HTR-8/SVneo (cell line): ENCODE measurements at regions not wholly inside any gene's neighbourhood (a gene's known extent, or its start where the extent isn't known, plus 50 kb on each side); places are given as distances from the start of the nearest gene placed in this dataset.
"Not testable (repeated sequence)": the region's sequence is repeated elsewhere in the genome, so short reads cannot be mapped to it uniquely, and the experiment has no call there.

ENCODE experiments used
- DNase-seq: peaks from one replicate; pipeline ENCODE4 v3.0.0; 2011; ENCODE audit warnings: low spot score, mixed read lengths; ENCODE audit not compliant: insufficient read length
- FAIRE-seq: peaks from 2 replicates; lab custom pipeline; 2011; peaks lifted over from hg19 to GRCh38; lab: Jason Lieb, UNC

- DNase-seq (no peak), FAIRE-seq (no peak)
These were observed 300.1 kb downstream of the NDUFA10 start for GRCh38 chr2:239724851-239725550.

GRCh38 chr2:239724194-239724849, 300.8 kb downstream of the NDUFA10 start:
- DNase-seq = no peak
- FAIRE-seq = no peak

- DNase-seq (no peak), FAIRE-seq (peak; percentile 94)
These were observed 301.5 kb downstream of the NDUFA10 start for GRCh38 chr2:239723486-239724193.

- no peak for DNase-seq
- FAIRE-seq = no peak
These were observed 302.2 kb downstream of the NDUFA10 start for GRCh38 chr2:239722760-239723470.

- no peak for DNase-seq
- FAIRE-seq = no peak
These were observed 303.0 kb downstream of the NDUFA10 start for GRCh38 chr2:239721991-239722759.

GRCh38 chr2:239721531-239721930, 303.6 kb downstream of the NDUFA10 start:
- no peak for FAIRE-seq
- DNase-seq = no peak

GRCh38 chr2:239720361-239721360, 304.5 kb downstream of the NDUFA10 start:
- FAIRE-seq (no peak), DNase-seq (no peak)

- FAIRE-seq = no peak
- DNase-seq = no peak
These were observed 305.3 kb downstream of the NDUFA10 start for GRCh38 chr2:239719791-239720360.

- not testable (repeated sequence) for FAIRE-seq, DNase-seq
These were observed 306.2 kb downstream of the NDUFA10 start for GRCh38 chr2:239718991-239719390.

- DNase-seq = no peak
- no peak for FAIRE-seq
These were observed 307.4 kb downstream of the NDUFA10 start for GRCh38 chr2:239717706-239718105.

GRCh38 chr2:239717319-239717675, 307.8 kb downstream of the NDUFA10 start:
- DNase-seq = no peak
- FAIRE-seq = no peak

GRCh38 chr2:239716536-239717318, 308.4 kb downstream of the NDUFA10 start:
- no peak for FAIRE-seq
- no peak for DNase-seq

- DNase-seq (no peak), FAIRE-seq (no peak)
These were observed 309.1 kb downstream of the NDUFA10 start for GRCh38 chr2:239716009-239716408.

GRCh38 chr2:239715606-239716005, 309.5 kb downstream of the NDUFA10 start:
- FAIRE-seq (no peak), DNase-seq (no peak)

- FAIRE-seq (no peak), DNase-seq (no peak)
These were observed 309.9 kb downstream of the NDUFA10 start for GRCh38 chr2:239715202-239715601.

- DNase-seq (no peak), FAIRE-seq (no peak)
These were observed 311.0 kb downstream of the NDUFA10 start for GRCh38 chr2:239714116-239714515.

GRCh38 chr2:239712755-239713154, 311.9 kb upstream of the HDAC4 start:
- FAIRE-seq = no peak
- DNase-seq = no peak
